ENCODE measurements at regions not wholly inside any gene's neighbourhood (a gene's known extent, or its start where the extent isn't known, plus 50 kb on each side); places are given as distances from the start of the nearest gene placed in this dataset.

- DNase-seq = no peak
Measured at GRCh38 chr1:11373895-11374747, 101.1 kb downstream of the UBIAD1 start.

- DNase-seq = no peak
Measured at GRCh38 chr1:11374748-11375110, 101.7 kb downstream of the UBIAD1 start.

GRCh38 chr1:11377001-11377583 is 101.9 kb upstream of the DISP3 start:
- DNase-seq = no peak

GRCh38 chr1:11377954-11378353 is 101.0 kb upstream of the DISP3 start:
- DNase-seq = no peak

- no peak for DNase-seq
Measured at GRCh38 chr1:11379851-11380250, 99.1 kb upstream of the DISP3 start.

GRCh38 chr1:11380500-11380899 is 98.5 kb upstream of the DISP3 start:
- no peak for DNase-seq

- DNase-seq = peak; percentile 28
Measured at GRCh38 chr1:11383553-11384169, 95.3 kb upstream of the DISP3 start.

- peak; percentile 62 for DNase-seq
Measured at GRCh38 chr1:11384170-11384554, 94.8 kb upstream of the DISP3 start.

GRCh38 chr1:11387829-11388228 is 91.1 kb upstream of the DISP3 start:
- DNase-seq = no peak

GRCh38 chr1:11388617-11389016 is 90.3 kb upstream of the DISP3 start:
- DNase-seq = no peak

GRCh38 chr1:11391327-11391726 is 87.6 kb upstream of the DISP3 start:
- DNase-seq = no peak

- no peak for DNase-seq
Measured at GRCh38 chr1:11391886-11392285, 87.1 kb upstream of the DISP3 start.

GRCh38 chr1:11394592-11395245 is 84.2 kb upstream of the DISP3 start:
- DNase-seq = no peak

- no peak for DNase-seq
Measured at GRCh38 chr1:11395616-11396015, 83.3 kb upstream of the DISP3 start.

GRCh38 chr1:11397151-11397901 is 81.6 kb upstream of the DISP3 start:
- DNase-seq = no peak

- DNase-seq = no peak
Measured at GRCh38 chr1:11399250-11399649, 79.7 kb upstream of the DISP3 start.

- DNase-seq = no peak
Measured at GRCh38 chr1:11400155-11400554, 78.8 kb upstream of the DISP3 start.

- no peak for DNase-seq
Measured at GRCh38 chr1:11400567-11400966, 78.4 kb upstream of the DISP3 start.

- DNase-seq = no peak
Measured at GRCh38 chr1:11406845-11407244, 72.1 kb upstream of the DISP3 start.

- DNase-seq = peak; percentile 37
Measured at GRCh38 chr1:11407301-11407994, 71.5 kb upstream of the DISP3 start.

GRCh38 chr1:11412141-11412540 is 66.8 kb upstream of the DISP3 start:
- DNase-seq = no peak

- no peak for DNase-seq
Measured at GRCh38 chr1:11413986-11414391, 65.0 kb upstream of the DISP3 start.

All from activated CD4-positive, alpha-beta T cell treated with anti-CD3 and anti-CD28 coated beads, Interleukin-2, Interleukin-6, amounts not matched to agents 100 ng/mL and 50 ng/mL, durations not matched to agents 16 hours and 8 hours (primary cell).